ENCODE measurements at regions not wholly inside any gene's neighbourhood (a gene's known extent, or its start where the extent isn't known, plus 50 kb on each side); places are given as distances from the start of the nearest gene placed in this dataset.

GRCh38 chr12:86735072-86735471 is 478.9 kb upstream of the MGAT4C start:
- no peak for DNase-seq (ENCODE audit: low read depth)
- TF ChIP-seq CTCF (conservative IDR thresholded peaks at IDR 0.05; ENCODE audit: low read length), result no peak
- H3K4me3 ChIP-seq (ENCODE audit: low read length), result no peak overlapping the region

- H3K4me3 ChIP-seq (ENCODE audit: low read length), result no peak overlapping the region
- no peak for DNase-seq (ENCODE audit: low read depth)
- no peak for TF ChIP-seq CTCF (conservative IDR thresholded peaks at IDR 0.05; ENCODE audit: low read length)
Measured at GRCh38 chr12:86730233-86730632, 474.0 kb upstream of the MGAT4C start.

GRCh38 chr12:86729739-86730138 is 473.5 kb upstream of the MGAT4C start:
- DNase-seq (ENCODE audit: low read depth), result no peak
- no peak overlapping the region for H3K4me3 ChIP-seq (ENCODE audit: low read length)
- TF ChIP-seq CTCF (conservative IDR thresholded peaks at IDR 0.05; ENCODE audit: low read length), result no peak

DNA sequence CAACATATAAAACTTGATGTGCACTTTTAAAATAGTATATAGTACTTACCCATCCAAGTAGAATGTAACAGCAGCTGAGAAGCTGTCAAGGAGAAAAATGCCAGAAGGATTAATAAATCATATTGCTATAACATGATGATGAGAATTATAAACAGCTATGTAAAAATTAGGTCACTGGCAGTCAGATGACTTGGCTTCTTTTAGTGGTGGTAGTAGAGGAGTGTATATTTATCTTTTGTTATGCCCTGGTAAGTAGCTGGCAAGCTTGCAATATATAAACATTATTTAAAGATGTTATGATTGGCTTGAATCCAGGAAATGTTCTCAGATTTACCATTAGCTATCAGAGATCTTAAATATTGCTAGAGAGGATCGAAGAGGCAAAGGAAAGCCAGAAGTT is 471.0 kb upstream of the MGAT4C start:
- peak; percentile 8 for DNase-seq (ENCODE audit: low read depth)
- H3K4me3 ChIP-seq (ENCODE audit: low read length), result no peak overlapping the region
- TF ChIP-seq CTCF (conservative IDR thresholded peaks at IDR 0.05; ENCODE audit: low read length), result no peak

GRCh38 chr12:86724716-86725115 is 468.5 kb upstream of the MGAT4C start:
- no peak overlapping the region for H3K4me3 ChIP-seq (ENCODE audit: low read length)
- TF ChIP-seq CTCF (conservative IDR thresholded peaks at IDR 0.05; ENCODE audit: low read length), result no peak
- DNase-seq (ENCODE audit: low read depth), result peak; percentile 78

DNA sequence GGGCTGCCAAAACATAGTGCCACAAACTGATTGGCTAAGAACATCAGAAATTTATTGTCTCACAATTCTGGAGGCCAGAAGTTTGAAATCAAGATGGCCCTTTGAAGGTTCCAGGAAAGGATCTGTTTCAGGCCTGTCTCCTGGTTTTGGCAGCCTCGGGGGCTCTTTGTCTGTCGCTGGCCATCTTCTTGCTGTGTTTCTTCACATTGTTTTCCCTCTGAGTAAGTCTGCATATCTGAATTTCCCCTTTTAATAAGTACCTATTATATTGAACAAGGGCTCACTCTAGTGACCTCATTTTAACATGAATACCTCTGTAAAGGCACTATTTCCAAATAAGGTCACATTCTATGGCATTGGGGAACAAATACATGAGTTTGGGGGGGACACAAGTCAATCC is 467.1 kb upstream of the MGAT4C start:
- H3K4me3 ChIP-seq (ENCODE audit: low read length), result no peak overlapping the region
- DNase-seq (ENCODE audit: low read depth), result no peak
- TF ChIP-seq CTCF (conservative IDR thresholded peaks at IDR 0.05; ENCODE audit: low read length), result no peak

GRCh38 chr12:86721713-86722397 is 465.7 kb upstream of the MGAT4C start:
- TF ChIP-seq CTCF (conservative IDR thresholded peaks at IDR 0.05; ENCODE audit: low read length), result no peak
- no peak for DNase-seq (ENCODE audit: low read depth)
- H3K4me3 ChIP-seq (ENCODE audit: low read length), result no peak overlapping the region

All from AG10803 (cell line).